T-helper 1 cell (primary cell): ENCODE measurements at regions not wholly inside any gene's neighbourhood (a gene's known extent, or its start where the extent isn't known, plus 50 kb on each side); places are given as distances from the start of the nearest gene placed in this dataset.

Source experiments
- DNase-seq, 5 donors: peaks; one replicate each; pipeline ENCODE4 v3.0.0-alpha.2; 2012 to 2020

- no peak for DNase-seq
Observed at GRCh38 chr11:69415411-69416142, 65.9 kb upstream of the LINC01488 start.

- no peak for DNase-seq
Observed at GRCh38 chr11:69416143-69416515, 65.3 kb upstream of the LINC01488 start.

GRCh38 chr11:69416762-69417698 is 64.4 kb upstream of the LINC01488 start:
- no peak for DNase-seq

- DNase-seq: no peak
Observed at GRCh38 chr11:69417699-69418085, 63.8 kb upstream of the LINC01488 start.

- no peak for DNase-seq
Observed at GRCh38 chr11:69418576-69419296, 62.7 kb upstream of the LINC01488 start.

- DNase-seq: no peak
Observed at GRCh38 chr11:69419662-69420395, 61.6 kb upstream of the LINC01488 start.

- DNase-seq: no peak
Observed at GRCh38 chr11:69422645-69423044, 58.8 kb upstream of the LINC01488 start.

GRCh38 chr11:69423181-69423580 is 58.3 kb upstream of the LINC01488 start:
- DNase-seq: no peak

GRCh38 chr11:69423611-69424385 is 57.7 kb upstream of the LINC01488 start:
- no peak for DNase-seq

- no peak for DNase-seq
Observed at GRCh38 chr11:69424748-69425147, 56.7 kb upstream of the LINC01488 start.

- no peak for DNase-seq
Observed at GRCh38 chr11:69425444-69425843, 56.0 kb upstream of the LINC01488 start.

GRCh38 chr11:69425895-69426544 is 55.4 kb upstream of the LINC01488 start:
- peak in 1 of 5 donors; percentile 4 for DNase-seq

- DNase-seq: no peak
Observed at GRCh38 chr11:69427337-69427736, 54.1 kb upstream of the LINC01488 start.

- no peak for DNase-seq
Observed at GRCh38 chr11:69427906-69428880, 53.3 kb upstream of the LINC01488 start.

GRCh38 chr11:69429716-69430491 is 51.6 kb upstream of the LINC01488 start:
- DNase-seq: no peak

- DNase-seq: no peak
Observed at GRCh38 chr11:69430566-69430965, 50.9 kb upstream of the LINC01488 start.

GRCh38 chr11:69431136-69431535 is 50.3 kb upstream of the LINC01488 start:
- DNase-seq: no peak
